ENCODE measurements at regions not wholly inside any gene's neighbourhood (a gene's known extent, or its start where the extent isn't known, plus 50 kb on each side); places are given as distances from the start of the nearest gene placed in this dataset.

GRCh38 chr11:134658481-134659225 lies 246.6 kb upstream of the B3GAT1 start:
- no peak for TF ChIP-seq POLR2A (IDR thresholded peaks at IDR 0.05)
- TF ChIP-seq CTCF (IDR thresholded peaks at IDR 0.05): no peak

Data from right lobe of liver (tissue), 4 donors.